ENCODE measurements at regions not wholly inside any gene's neighbourhood (a gene's known extent, or its start where the extent isn't known, plus 50 kb on each side); places are given as distances from the start of the nearest gene placed in this dataset.

GRCh38 chr2:209344349-209344748 is 79.5 kb upstream of the MAP2 start:
- H3K23ac ChIP-seq (ENCODE audit: insufficient read length), result no peak overlapping the region
- H3K79me2 ChIP-seq (ENCODE audit: control insufficient read depth in 1 of 2, insufficient read depth in 2 of 2, low read length in 2 of 2), result no peaks in the 10 kb centered on the region
- no peak overlapping the region for H4K8ac ChIP-seq (ENCODE audit: extremely low read depth, insufficient read depth, low read length)
- H3K56ac ChIP-seq (replicated peaks; ENCODE audit: insufficient read length, low read depth, low read length), result no peak overlapping the region
- H2BK20ac ChIP-seq (ENCODE audit: low read length), result no peak overlapping the region
- no peak overlapping the region for H4K5ac ChIP-seq (ENCODE audit: insufficient read length, low read depth, low read length)
- no peaks in the 10 kb centered on the region for H3K27me3 ChIP-seq (replicated peaks in 1 of 4; ENCODE audit: control insufficient read depth in 3 of 4, extremely low read depth in 1 of 4, insufficient read depth in 3 of 4, low read length in 3 of 4)
- no peak overlapping the region for H3K4me3 ChIP-seq (ENCODE audit: extremely low read depth in 1 of 4, insufficient read depth in 2 of 4, low read depth in 3 of 4, low read length in 4 of 4)
- H3K9ac ChIP-seq (replicated peaks in 1 of 4; ENCODE audit: extremely low read depth in 1 of 4, low read depth in 3 of 4, low read length in 3 of 4), result no peak overlapping the region
- 85% methylated on average over 3 of the region's 3 CpGs; no CpG with 5 or more reads in 1 of the 2 experiments for whole genome bisulfite sequencing, 2 experiments (ENCODE audit: extremely low coverage in 1 of 2, insufficient coverage in 1 of 2, insufficient read length in 1 of 2, insufficient replicate concordance in 2 of 2, low coverage in 1 of 2, low lambda C conversion rate in 2 of 2, missing lambda C conversion rate in 1 of 2)
- H2BK12ac ChIP-seq (ENCODE audit: low read depth, low read length), result no peak overlapping the region
- H2AK5ac ChIP-seq (ENCODE audit: low read depth, low read length), result no peak overlapping the region
- no peaks in the 10 kb centered on the region for H3K36me3 ChIP-seq (ENCODE audit: control insufficient read depth in 2 of 4, insufficient read depth in 4 of 4, low read length in 3 of 4)
- H2BK5ac ChIP-seq (ENCODE audit: low read depth, low read length), result no peak overlapping the region
- H2BK15ac ChIP-seq (ENCODE audit: low read length), result no peak overlapping the region; the same call in 1 of the 2 replicates
- no peak overlapping the region for H3K27ac ChIP-seq (ENCODE audit: low read depth, low read length)
- DNase-seq (ENCODE audit: low read depth in 1 of 2, low spot score in 2 of 2) (no peak), FAIRE-seq (no peak)
- no peaks in the 10 kb centered on the region for H3K79me1 ChIP-seq (ENCODE audit: low read depth, low read length)
- peaks cover 0 to 11% (median 2%) of the 10 kb centered on the region in 4 experiments; a peak in 2 of 7 replicates for H3K4me1 ChIP-seq (replicated peaks in 1 of 4; ENCODE audit: control insufficient read depth in 3 of 4, insufficient read depth in 4 of 4, low read length in 3 of 4)
- H3K4ac ChIP-seq (replicated peaks; ENCODE audit: insufficient read length, low read depth, low read length), result no peak overlapping the region
- no peak overlapping the region for H2BK120ac ChIP-seq (replicated peaks; ENCODE audit: low read depth, low read length)
- no peaks in the 10 kb centered on the region for H3K9me3 ChIP-seq (ENCODE audit: insufficient read depth in 2 of 2, low read depth in 1 of 2, low read length in 1 of 2)
- no peaks in the 10 kb centered on the region for H3K23me2 ChIP-seq (ENCODE audit: low read depth, low read length)
- H3K4me2 ChIP-seq (ENCODE audit: insufficient read depth in 1 of 2, low read depth in 2 of 2, low read length in 2 of 2), result no peak overlapping the region
- H4K20me1 ChIP-seq (replicated peaks in 1 of 2; ENCODE audit: control insufficient read depth in 1 of 2, insufficient read depth in 2 of 2, low read length in 2 of 2), result no peaks in the 10 kb centered on the region
- POLR2A ChIA-PET (ENCODE audit: partially characterized antibody), result interaction anchor here (1.6 kb wide), 1 partner anchor 33 kb away, joined by 3 read pairs; no protein-coding TSS in a partner anchor
- CTCF ChIA-PET (ENCODE audit: partially characterized antibody), result interaction anchor here (0.9 to 1.8 kb wide), 4 partner anchors 10 to 190 kb away, joined by 3 to 9 read pairs (median 3); no protein-coding TSS in a partner anchor
- no peak overlapping the region for H4K91ac ChIP-seq (replicated peaks; ENCODE audit: insufficient read length, low read length)
- H2AFZ ChIP-seq (ENCODE audit: low read length), result no peak overlapping the region
- H3K14ac ChIP-seq (ENCODE audit: insufficient read length), result no peak overlapping the region
- no peak overlapping the region for H3K18ac ChIP-seq (ENCODE audit: extremely low read depth, low read length)
- TF ChIP-seq TEAD4 (IDR thresholded peaks at IDR 0.05; ENCODE audit: low read depth, low read length) (no peak), KDM1A (IDR thresholded peaks at IDR 0.05; ENCODE audit: borderline replicate concordance, low read length) (no peak), RBBP5 (IDR thresholded peaks at IDR 0.05; ENCODE audit: borderline replicate concordance, low read depth, low read length) (no peak), SIX5 (IDR thresholded peaks at IDR 0.05; ENCODE audit: low read depth, low read length) (no peak), ZNF274 (IDR thresholded peaks at IDR 0.05; ENCODE audit: borderline replicate concordance, extremely low read depth, low read length) (no peak), SAP30 (IDR thresholded peaks at IDR 0.05; ENCODE audit: insufficient read depth, insufficient replicate concordance, low read length) (no peak), USF2 (IDR thresholded peaks at IDR 0.05; ENCODE audit: low read length) (no peak), PHF8 (conservative IDR thresholded peaks at IDR 0.05; ENCODE audit: low read depth, low read length) (no peak), SIRT6 (IDR thresholded peaks at IDR 0.05; ENCODE audit: low read length) (no peak), TAF1 (IDR thresholded peaks at IDR 0.05; ENCODE audit: low read depth, low read length) (no peak)
- TF ChIP-seq, protein P1, sequence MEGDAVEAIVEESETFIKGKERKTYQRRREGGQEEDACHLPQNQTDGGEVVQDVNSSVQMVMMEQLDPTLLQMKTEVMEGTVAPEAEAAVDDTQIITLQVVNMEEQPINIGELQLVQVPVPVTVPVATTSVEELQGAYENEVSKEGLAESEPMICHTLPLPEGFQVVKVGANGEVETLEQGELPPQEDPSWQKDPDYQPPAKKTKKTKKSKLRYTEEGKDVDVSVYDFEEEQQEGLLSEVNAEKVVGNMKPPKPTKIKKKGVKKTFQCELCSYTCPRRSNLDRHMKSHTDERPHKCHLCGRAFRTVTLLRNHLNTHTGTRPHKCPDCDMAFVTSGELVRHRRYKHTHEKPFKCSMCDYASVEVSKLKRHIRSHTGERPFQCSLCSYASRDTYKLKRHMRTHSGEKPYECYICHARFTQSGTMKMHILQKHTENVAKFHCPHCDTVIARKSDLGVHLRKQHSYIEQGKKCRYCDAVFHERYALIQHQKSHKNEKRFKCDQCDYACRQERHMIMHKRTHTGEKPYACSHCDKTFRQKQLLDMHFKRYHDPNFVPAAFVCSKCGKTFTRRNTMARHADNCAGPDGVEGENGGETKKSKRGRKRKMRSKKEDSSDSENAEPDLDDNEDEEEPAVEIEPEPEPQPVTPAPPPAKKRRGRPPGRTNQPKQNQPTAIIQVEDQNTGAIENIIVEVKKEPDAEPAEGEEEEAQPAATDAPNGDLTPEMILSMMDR (IDR thresholded peaks at IDR 0.05; ENCODE audit: control extremely low read depth in 1 of 3, insufficient read depth in 1 of 3, low read depth in 1 of 3, low read length in 3 of 3), result no peak
